ENCODE measurements at regions not wholly inside any gene's neighbourhood (a gene's known extent, or its start where the extent isn't known, plus 50 kb on each side); places are given as distances from the start of the nearest gene placed in this dataset.

DNA sequence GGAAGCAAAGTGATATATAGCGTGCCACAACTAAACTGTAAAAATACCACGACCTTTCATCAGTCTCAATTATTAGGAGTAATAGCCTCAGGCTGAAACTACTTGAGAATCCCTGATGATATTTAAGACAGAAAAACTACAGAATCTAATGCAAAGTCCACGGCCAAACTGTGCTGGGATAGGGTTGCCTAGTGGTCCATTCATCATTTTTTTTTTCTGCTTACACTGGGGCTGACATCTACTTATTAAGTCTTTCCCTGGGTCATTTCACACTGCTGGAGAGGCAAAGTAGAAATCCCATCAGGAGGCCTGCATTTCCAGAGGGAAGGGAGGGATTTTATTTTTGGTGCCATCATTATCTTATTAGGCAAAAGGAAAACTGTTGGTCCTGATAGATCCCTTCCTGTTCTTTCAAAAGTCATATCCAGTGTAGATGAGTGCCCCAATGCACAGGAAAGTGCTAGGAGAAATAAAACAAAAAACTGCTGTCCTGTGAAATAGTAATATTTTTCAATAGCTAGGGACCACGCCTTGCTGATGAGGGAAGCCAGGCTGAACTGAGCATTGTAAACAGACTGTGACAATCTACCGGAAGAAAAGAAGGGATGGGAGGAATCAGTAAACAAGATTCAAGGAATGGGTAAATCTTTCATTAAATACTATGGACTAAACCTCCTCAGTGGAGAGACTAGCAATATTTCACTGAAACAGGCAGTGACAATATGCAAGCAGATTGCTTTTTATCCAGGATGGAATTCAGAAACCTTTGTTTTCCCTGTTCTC, 644.3 kb downstream of the IRS1 start:
- DNase-seq = no peak

DNA sequence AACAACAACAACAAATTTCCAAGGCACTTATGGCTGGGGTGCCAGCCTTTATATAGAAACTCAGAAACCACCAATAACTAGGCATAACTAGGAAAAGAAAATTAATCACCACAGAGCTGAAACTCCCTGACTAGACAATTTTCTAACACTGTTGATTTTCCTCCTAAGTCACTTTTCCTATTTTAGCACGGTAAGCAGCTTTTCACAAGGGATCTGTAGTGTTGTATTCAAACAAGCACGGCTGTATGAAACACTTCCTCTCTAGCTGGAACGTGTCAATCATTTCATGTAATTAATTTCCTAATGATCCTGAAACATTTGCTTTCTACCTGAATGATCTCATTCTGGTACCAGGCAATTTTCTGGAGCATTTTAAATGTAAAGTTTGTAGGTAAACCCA, 645.0 kb downstream of the IRS1 start:
- no peak for DNase-seq

DNA sequence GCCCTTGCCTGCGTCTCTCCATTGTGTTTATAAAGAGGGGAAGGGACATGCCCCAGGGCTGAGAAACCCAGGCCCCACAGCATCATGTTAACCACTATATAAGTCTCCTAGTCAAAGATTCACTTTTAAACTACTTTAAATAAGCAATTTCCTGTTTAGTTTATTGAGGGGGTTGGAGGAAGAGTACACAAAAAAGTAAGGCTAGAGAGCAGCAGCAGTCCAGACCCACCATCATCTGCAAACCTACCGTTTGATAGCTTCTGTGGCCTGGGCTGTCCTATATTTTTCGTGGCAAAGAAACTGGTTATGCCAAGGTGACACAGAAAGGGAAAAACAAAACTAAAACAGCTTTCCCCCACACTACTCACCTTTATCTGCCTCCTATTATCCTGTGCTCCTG, 646.1 kb downstream of the IRS1 start:
- DNase-seq = no peak

DNA sequence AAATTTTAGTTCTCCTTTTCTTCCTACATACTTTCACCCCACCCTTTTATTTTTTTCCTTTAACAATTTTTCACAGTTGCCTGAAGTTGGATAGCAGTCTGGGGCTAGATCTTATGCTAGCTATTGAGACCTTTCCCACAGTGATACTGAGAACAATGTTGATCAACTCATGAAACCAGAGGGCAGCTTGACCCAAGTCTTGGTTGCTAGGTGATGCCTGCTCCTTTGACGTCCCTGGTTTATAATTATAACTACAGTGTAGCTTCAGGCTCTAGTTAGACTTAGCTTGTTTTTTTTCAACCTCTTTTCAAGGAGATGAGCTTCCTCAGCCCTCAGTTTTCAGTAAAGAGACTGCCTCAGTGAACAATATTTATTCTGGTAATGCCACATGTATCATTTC, 648.5 kb downstream of the IRS1 start:
- DNase-seq = no peak

DNA sequence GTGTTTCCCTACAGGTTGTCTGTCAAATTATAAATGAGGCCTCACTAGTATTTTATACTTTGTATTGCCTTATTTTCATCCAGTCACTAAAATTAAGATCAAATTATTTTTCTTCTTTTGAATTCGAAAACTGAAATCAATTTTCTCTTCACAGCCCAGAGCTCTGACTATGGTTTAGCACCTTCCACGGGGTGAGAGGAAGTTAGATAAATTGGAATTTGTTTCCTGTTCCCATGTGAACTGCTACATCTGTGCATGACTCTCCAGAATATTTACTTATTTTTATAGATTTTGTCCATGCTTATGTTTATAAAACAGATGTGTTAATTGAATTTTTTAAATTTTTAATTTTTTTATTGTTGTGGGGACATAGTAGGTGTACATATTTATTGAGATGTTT, 656.5 kb downstream of the IRS1 start:
- DNase-seq = no peak

DNA sequence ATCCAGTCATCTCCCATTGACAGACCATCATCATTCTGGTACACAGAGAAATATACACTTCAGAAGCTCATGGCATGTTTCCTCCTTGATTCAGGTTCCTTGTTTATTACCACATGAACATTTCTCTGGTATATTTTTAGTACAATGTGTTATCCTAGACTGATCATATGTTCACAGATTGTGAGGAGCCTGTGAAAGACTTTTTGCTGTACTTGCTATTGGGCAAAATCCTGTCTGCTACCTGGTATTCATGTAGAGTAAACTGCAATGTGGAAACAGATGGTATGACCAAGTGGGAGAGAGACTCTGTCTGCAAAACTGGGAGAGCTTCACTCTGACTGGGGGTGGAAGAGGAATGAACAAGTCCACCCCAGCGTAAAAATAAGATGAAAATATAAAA, 657.2 kb downstream of the IRS1 start:
- no peak for DNase-seq

DNA sequence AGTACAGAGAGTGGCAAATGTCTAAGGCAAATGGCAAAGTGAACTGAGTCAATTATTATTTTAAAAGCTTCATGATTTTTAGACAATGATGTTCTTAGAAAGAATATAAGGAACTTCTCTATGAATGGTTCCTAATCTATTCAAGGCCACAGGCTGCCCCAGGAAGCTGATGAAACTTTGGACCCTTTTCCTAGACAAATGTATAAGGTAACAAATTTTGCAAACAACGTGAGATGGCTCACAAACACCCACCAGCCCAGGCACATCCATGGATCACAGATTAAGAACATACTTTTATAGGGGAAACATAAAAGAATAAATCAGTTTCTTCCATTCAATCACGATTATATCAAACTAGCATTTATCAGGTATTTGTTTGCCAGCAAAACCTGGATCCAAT, 659.0 kb downstream of the IRS1 start:
- no peak for DNase-seq

DNA sequence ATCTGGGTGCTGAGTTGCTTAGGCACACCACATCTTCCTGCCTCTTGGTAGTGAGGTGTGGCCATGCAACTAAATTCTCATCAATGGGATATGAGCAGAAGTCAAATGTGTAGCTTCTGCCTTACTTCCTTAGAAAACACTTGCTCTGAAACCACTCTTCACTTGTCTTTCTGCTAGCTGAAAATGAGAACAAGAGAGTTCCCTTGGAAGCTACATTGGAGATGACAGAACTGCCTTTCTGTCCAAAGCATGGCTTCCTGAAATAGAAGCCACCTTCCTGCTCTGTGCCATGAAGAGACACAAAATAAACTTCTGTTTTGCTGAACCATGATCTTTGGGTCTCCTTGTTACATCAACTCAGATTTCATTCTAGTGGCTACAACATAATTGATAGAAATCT, 659.9 kb downstream of the IRS1 start:
- no peak for DNase-seq

DNA sequence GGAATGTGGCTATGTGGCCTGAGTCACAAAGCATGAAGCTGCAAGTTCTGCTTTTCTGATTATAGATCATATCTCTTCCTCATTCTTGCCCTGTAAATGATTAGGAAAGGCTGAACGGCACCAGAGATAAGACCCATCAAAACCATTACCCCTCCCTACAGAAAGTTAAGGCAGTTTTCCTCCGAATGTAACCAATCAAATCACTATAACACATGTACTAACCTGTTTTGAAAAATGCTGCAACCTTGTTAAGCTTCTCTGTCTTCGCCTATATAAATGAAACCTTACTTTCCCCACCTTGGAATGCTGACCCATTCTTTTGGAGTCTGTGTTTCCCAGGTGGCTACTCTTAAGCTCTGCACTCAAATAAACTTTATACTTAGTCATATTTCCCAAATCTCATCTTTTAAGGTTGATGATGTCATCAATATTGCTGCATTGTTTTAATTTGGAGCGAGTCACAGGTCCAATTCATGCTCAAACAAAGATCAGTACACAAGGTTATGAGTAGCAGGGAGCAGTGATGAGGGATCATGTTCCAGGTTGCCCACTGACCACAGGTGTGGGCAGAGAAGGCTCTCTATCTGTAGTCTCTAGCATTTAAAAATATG, 662.3 kb downstream of the IRS1 start:
- DNase-seq = no peak

DNA sequence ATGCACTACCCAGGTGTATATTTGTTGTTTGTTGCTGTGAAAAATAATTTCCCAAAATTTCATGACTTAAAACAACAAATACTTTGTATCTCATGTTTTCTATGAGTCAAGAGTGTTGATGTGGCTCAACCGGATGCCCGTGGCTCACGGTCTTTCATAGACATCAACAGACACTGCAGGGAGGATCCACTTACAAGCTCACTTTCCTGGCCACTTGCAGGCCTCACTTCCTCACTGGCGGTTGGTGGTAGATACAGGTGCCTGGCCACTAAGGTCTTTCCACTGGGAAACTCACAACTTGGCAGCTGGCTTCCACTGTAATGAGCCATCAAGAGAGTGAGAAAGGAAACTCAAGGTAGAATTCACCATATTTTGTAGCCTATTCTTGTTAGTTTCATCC, 662.9 kb downstream of the IRS1 start:
- DNase-seq = no peak

DNA sequence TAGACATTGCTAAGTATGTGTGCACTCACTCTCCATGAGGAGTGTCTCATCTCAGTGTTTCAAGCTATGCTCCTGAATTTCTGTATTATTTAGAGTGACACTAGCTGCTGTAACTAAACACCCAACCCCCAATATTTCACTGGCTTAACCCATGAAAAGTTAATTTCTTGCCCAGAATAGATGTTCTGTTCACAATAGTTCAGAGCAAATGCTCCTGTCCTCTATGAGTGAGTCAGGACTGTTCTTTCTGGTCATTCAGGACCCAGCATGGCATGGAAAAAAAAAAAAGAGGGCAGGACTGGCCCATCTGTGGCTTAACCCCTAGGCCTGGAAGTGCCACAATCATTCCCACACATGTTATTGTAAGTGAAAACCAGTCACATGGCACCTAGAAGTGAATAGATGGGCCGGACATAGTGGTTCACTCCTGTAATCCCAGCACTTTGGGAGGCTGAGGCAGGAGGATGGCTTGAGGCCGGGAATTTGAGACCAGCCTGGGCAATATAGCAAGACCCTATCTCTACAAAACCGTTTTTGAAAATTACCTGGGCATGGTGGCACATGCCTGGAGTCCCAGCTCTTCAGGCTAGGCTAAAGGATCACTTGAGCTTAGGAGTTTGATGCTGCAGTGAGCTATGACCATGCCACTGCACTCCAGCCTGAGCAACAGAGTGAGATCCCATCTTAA, 663.6 kb downstream of the IRS1 start:
- DNase-seq = no peak

DNA sequence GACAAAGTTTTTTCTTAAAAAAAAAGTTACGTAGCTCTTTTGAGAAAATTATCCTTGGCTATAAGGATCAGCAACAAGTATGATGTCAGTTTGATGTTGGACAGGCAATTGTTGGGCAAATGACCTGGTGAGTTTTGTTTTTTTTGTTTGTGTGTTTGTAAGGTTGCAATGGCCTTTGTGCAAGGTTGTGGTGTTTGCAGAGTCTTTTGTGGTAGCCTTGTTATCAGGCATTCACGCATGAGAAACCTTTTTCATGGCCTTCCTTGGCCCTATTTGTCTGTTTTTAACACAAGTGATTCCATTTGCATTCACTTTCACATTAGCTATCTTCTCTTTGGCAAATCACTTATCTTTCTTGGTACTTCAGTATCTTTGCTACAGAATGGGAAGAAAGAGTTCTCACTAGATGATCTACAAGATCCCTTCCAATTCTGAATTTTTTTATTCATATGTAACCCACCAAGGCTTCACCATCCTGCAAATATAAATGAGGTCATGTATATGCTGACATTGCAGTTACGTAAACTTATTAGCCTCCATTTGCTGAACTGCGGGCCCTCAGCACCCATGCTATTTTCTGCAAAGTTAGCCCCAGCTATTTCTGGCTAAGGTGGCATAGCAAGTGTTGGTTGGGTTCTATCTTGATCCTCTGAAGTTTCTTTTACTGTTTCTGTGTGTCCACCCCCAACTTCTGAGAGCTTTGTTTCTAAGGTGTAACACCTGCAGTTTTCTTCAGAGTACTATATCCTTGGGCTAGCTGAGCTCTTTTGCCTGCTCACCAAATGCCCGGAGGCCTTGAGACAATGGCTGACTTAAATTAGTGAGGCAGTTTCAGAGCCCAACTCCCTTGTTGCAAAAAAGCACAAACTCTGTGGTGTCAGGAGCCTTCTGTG, 667.1 kb downstream of the IRS1 start:
- DNase-seq = no peak

DNA sequence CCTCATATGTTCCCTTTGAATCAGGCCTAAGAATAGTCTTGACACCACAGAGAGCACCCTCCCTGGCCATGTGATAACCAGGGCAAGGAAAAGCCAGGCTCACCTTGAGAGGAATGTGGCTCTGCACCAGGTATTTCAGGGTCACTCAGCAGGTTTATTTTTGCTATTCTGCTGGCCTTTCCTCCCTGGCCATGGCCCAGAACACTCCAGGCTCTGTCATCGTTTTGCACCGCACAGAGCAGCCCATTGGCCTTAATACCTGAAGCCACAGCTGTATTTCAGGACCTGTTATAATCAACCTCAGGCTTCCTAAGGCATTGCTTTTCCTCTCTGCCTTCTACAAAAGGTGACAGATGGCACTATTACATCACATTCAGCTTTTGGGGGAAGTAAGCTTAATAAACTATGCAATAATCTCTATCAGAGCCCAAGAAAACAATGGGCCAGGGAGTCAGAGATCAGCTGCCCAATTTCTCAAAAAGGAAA, 668.3 kb downstream of the IRS1 start:
- no peak for DNase-seq

DNA sequence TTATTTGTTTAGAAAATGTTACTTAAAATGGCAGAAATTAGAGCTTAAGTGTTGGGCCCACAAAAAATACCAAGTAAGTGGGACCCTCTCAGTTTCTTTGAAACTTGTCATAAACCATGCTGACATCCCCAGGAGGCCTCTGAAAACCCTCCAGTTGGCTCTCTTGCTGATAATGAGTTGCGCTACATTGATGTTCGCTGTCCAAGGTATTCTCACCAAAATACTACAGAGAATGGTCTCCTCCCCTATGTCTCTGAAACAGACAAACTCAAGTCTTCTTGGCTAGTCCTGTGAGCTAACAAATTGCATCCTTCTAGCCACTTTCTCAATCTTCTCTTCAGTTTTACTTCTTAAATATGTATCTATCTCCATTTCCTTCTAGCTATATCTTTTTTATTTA, 669.4 kb downstream of the IRS1 start:
- DNase-seq = no peak

DNA sequence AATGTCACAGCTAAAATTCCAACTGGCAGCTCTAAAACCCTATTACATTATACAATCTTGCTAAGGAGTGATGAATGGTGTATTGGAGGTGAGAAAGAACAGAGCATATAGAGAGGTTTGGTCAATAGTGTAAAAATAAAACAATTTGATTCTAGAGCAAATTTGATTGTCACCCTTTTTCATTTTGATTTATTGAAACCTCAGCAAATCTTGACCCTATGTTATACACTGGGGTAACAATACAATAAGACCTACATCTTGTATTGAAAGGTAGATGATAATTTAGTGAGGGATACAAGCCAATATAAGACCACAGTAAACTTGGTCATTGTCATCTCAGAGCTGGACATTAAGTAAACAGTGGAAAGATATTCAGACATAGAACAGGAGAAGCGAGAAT, 671.9 kb downstream of the IRS1 start:
- no peak for DNase-seq

DNA sequence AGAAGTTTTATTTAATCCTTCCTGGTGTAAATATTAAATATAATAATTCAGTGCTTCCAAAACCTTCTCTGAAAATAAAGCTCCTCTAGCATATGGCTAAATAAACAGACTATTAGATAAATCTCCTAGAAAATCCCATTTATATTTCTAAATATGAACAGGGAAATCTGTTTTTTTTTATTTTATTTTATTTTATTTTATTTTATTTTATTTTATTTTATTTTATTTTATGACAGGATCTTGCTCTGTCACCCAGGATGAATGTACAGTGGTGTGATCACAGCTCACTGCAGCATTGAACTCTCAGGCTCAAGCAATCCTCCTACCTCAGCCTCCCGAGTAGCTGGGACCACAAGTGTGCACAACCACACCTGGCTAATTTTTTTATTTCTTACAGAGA, 673.5 kb downstream of the IRS1 start:
- no peak for DNase-seq

DNA sequence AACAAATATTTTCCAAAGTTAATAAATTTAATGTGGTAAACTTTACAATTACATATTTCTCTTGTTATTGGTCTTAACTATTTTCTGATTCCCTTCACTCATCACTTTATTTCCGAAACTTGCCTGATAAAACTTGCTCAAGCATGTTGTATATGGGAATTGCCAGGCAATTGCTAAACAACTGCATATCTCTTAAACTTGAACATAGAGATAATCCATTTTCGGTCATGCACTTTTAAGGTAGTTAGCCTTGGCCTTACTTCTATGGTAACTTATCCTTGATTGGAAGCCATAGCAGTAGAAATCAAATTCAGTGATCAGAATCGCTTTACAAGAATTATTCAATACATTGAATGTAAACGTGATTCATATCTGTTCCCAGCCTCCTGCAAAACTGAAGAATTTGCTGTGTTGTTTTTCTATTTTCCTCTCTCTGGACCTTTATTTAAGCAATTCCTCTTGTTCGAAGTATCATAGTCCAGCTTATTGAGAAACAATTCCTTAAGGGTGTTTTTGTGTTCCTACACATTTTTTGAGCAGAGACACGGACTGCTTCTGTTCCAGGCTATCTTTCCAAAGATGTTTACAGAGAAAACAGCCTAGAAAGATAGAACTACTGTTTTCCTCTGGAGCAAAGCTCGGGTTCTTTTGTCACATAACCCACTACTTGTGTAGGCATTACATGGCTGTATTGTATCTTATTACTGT, 674.3 kb downstream of the IRS1 start:
- DNase-seq = no peak

DNA sequence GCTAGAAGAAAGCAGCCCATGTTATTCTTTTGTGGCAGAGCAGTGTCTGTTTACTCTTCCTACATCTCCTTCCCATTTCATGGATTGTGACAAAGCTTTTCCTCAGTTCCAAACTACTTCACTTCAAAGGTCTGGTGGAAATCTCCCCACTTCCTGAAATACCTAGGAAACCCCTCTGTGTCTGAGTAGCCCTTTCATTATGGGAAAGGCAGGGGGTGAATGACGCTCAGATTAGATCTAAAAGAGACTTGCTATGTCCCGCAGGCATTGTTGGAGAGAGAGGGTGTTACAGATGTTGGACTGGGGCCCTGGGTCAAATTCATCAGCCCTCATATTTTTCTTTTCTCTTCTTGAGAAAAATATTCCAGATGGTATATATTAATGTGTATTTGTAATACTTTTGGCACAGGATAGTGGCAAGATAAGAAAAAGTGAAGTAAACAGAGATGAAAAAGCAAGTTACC, 675.0 kb downstream of the IRS1 start:
- no peak for DNase-seq

DNA sequence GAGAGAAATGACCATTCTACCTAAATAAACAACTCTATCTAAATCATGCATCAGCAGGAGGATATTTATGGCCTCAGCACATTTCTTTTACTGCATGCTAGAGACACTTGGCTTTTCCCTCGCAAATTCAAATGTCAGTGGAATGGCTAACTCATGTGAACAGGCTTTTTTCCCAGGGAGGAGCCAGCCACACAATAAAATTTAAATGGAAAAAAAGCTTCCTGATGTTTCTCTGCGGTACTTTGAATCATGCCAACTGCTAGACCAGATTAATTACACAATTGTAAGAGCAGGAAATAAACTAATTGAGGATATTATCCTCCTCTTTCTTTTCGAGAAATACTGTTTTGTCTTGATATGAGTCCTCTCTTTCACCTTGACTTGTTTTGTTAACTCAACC, 676.3 kb downstream of the IRS1 start:
- no peak for DNase-seq

DNA sequence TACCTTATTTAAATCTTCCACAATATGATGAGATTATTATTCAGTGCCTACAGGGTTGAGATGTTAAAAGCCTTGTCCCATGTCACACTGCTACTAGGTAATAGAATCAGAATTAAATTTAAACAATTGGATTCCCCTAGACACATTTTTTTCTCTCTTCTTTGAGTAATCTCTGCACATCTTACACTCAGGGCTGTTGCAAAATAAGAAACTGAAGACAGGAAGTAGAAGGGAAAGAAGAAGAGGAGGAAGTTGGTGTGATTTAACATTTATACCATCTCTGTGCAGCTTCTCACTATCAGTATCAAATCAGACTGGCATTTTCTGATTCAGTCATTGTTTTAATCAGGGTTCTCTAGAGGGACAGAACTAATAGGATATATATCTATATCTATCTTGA, 677.6 kb downstream of the IRS1 start:
- DNase-seq = no peak

DNA sequence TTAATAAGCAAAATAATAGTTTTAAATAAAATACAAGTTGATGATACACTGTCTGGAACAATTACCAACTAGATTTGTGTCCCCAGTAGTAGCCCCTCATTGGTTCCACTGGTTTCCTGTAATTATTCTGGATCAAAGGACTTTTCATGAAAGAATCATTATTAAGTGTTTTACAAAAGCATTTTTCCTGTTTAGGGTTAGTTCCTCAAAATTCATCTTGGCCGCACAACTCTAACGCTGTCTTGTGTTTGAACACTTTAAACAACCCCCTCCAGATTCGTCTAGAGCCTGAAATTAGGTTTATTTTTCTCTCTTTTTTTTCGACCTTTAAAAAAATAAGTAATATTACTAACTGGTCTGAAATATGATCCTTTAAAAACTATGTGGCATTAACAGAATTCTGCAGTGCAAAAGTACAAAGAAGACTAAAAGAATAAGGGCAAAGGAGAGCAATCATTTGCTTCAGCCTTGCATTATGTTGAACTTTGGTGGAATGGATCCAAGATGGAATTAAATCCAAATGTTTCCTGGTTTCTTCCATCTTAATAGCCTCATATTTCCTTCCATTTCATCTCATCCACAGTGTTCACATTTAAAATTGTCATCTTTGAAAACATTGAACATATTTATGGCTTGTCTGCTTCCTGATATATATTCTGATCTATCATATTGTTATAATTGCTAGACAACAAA, 678.4 kb downstream of the IRS1 start:
- DNase-seq = no peak

Measured in activated naive CD4-positive, alpha-beta T cell (primary cell).